ENCODE measurements at regions not wholly inside any gene's neighbourhood (a gene's known extent, or its start where the extent isn't known, plus 50 kb on each side); places are given as distances from the start of the nearest gene placed in this dataset.

- TF ChIP-seq CTCF (optimal IDR thresholded peaks at IDR 0.05 in 1 of 3, IDR thresholded peaks at IDR 0.05 in 1 of 3, conservative IDR thresholded peaks at IDR 0.05 in 1 of 3; ENCODE audit: extremely low read depth in 1 of 3, insufficient read depth in 2 of 3, low read length in 3 of 3): no peak
- TF ChIP-seq EZH2 (IDR thresholded peaks at IDR 0.05; ENCODE audit: low read length): no peak
Observed at GRCh38 chr5:18037718-18038117, 403.5 kb downstream of the TAF11L14 start.
